Naive B cell (primary cell): ENCODE measurements at regions not wholly inside any gene's neighbourhood (a gene's known extent, or its start where the extent isn't known, plus 50 kb on each side); places are given as distances from the start of the nearest gene placed in this dataset.

Source experiments
- ATAC-seq, 2 donors: fragments of 150-1000 bp; cut with Tn5 transposase; 2 replicates each; pipeline ENCODE4 v1.10.0; 2021; ENCODE audit warnings: low read depth in 2 of 2, mild to moderate bottlenecking in 2 of 2, moderate library complexity in 2 of 2
- DNase-seq: peaks from one replicate; pipeline ENCODE4 v3.0.0; 2022
- H3K27ac Mint-ChIP-seq, 6 donors: one replicate each; pipeline ENCODE4 v1.8.0; 2020 to 2022; ENCODE audit warnings: mild to moderate bottlenecking in 6 of 6, mixed read lengths in 6 of 6, moderate library complexity in 5 of 6, inconsistent platforms in 2 of 6
- H3K27me3 Mint-ChIP-seq, 3 donors: one replicate each; pipeline ENCODE4 v1.8.0; 2021 to 2022; ENCODE audit warnings: mixed read lengths in 3 of 3, mild to moderate bottlenecking in 1 of 3
- H3K36me3 Mint-ChIP-seq, 2 donors: one replicate each; pipeline ENCODE4 v1.8.0; 2020 to 2022; ENCODE audit warnings: mixed read lengths in 2 of 2, inconsistent platforms in 1 of 2, mild to moderate bottlenecking in 1 of 2
- H3K4me1 Mint-ChIP-seq, 3 donors: one replicate each; pipeline ENCODE4 v1.8.0; 2020 to 2022; ENCODE audit warnings: mixed read lengths in 3 of 3, inconsistent platforms in 1 of 3, mild to moderate bottlenecking in 1 of 3, moderate library complexity in 1 of 3
- H3K4me3 Mint-ChIP-seq, 8 donors: one replicate each; pipeline ENCODE4 v1.8.0; 2020 to 2022; ENCODE audit warnings: mild to moderate bottlenecking in 8 of 8, mixed read lengths in 8 of 8, moderate library complexity in 8 of 8, inconsistent platforms in 2 of 8
- H3K9me3 Mint-ChIP-seq, 7 donors: one replicate each; pipeline ENCODE4 v1.8.0; 2020 to 2022; ENCODE audit warnings: mixed read lengths in 7 of 7, mild to moderate bottlenecking in 5 of 7, inconsistent platforms in 2 of 7, moderate library complexity in 1 of 7

- DNase-seq (no peak), ATAC-seq (no peak)
- Mint-ChIP-seq H3K36me3 (peaks cover 8 to 21% of the 10 kb centered on the region in 2 donors), H3K4me3 (no peak overlapping the region), H3K27ac (peak overlapping the region in 2 of 6 donors; percentile 53 to 58), H3K4me1 (peaks cover 7 to 9% (median 8%) of the 10 kb centered on the region in 3 donors), H3K27me3 (no peaks in the 10 kb centered on the region), H3K9me3 (no peaks in the 10 kb centered on the region)
Measured at GRCh38 chr7:22962775-22963350, 51.1 kb downstream of the HYCC1 start.

DNA sequence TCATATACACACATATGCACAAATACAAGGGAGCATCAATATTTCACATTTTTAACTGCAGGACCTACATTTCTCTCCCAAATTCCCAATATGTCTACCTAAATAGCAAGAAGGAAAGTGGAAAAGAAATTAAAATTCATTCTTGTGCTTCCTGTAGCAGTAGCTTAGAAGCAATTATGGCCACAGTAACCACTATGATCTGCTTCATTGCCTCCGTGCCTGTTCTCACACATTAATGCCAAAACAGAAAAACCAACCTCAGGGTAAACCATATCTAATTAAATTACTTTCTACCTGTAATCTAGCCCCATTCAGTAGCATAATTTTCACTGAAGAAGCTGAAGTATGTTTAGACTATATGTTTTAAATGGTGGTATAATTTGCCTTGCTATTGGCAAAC lies 55.2 kb downstream of the HYCC1 start:
- no peak overlapping the region for H3K4me3 Mint-ChIP-seq
- no peaks in the 10 kb centered on the region for H3K9me3 Mint-ChIP-seq
- H3K36me3 Mint-ChIP-seq, result peaks cover 13 to 17% of the 10 kb centered on the region in 2 donors
- peaks cover 7 to 9% (median 8%) of the 10 kb centered on the region in 3 donors for H3K4me1 Mint-ChIP-seq
- no peaks in the 10 kb centered on the region for H3K27me3 Mint-ChIP-seq
- no peak for ATAC-seq
- H3K27ac Mint-ChIP-seq, result peak overlapping the region in 3 of 6 donors; percentile 18 to 59 (median 48)
- DNase-seq, result no peak

GRCh38 chr7:22954251-22954650 lies 59.7 kb downstream of the HYCC1 start:
- H3K4me1 Mint-ChIP-seq, result peaks cover 7 to 8% (median 7%) of the 10 kb centered on the region in 3 donors

DNA sequence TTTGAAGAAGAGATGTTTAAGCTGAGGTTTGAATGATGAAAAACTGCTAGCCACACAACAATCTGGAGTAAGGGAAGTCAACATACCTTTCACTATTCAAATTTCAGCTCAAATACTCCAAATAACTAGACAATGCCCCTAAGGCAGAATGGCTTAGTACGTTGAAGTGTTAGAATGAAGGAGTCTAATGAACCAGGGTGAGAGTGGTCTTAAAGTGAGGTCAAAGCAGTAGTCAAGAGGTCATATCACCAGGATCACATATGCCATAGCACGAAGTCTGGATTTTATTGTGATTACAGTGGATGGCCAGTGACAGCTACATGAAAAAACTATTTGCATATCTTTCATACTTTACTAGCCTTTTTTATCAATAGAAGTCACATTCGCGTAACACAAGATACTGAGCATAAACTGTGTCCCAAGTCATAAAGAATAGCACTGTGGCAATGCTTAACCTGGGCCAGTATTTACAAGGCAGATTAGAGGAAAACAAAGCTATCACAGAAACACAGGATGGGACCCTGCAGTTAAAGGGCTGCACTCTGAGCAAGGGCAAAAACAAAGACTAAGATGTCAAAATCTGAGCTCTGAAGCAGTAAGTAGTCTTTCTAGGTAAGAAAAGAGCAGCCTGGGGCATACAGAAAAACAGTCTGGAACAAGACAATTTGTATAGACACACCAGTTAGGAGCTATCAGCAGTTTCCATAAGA lies 61.5 kb downstream of the HYCC1 start:
- no peaks in the 10 kb centered on the region for H3K9me3 Mint-ChIP-seq
- peaks cover 0 to 9% of the 10 kb centered on the region in 2 donors for H3K36me3 Mint-ChIP-seq
- DNase-seq (no peak), ATAC-seq (no peak)
- H3K4me3 Mint-ChIP-seq, result no peak overlapping the region
- peak overlapping the region in 2 of 6 donors; percentile 55 to 65 for H3K27ac Mint-ChIP-seq
- no peaks in the 10 kb centered on the region for H3K4me1 Mint-ChIP-seq
- H3K27me3 Mint-ChIP-seq, result no peaks in the 10 kb centered on the region

More at GRCh38 chr7:22954251-22954650, 59.7 kb downstream of the HYCC1 start:
- Mint-ChIP-seq H3K4me3 (no peak overlapping the region), H3K36me3 (peaks cover 0 to 12% of the 10 kb centered on the region in 2 donors), H3K27me3 (no peaks in the 10 kb centered on the region), H3K27ac (no peak overlapping the region), H3K9me3 (no peaks in the 10 kb centered on the region)
- ATAC-seq, result no peak
- DNase-seq, result no peak

DNA sequence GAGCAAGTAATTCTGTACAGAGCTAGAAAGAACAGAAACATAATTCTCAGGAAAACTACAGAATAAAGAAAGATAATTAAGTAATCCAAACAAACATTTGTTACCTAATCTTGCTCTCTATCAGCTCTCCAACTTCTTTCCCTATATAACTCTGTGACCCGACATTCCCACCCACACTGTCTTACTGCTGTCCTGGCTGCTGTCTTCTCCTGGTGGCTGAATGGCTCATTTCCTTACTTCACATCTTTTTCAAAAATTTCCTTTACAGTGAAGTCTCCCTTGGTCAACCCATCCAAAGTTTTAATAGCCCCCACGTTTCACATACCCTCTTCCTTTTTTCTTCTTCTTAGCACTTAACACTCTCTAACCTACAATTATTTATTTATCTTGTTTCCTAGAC lies 64.0 kb downstream of the HYCC1 start:
- DNase-seq (no peak), ATAC-seq (no peak)
- peak overlapping the region in 2 of 6 donors; percentile 5 to 8 for H3K27ac Mint-ChIP-seq
- no peaks in the 10 kb centered on the region for H3K27me3 Mint-ChIP-seq
- H3K9me3 Mint-ChIP-seq, result no peaks in the 10 kb centered on the region
- no peak overlapping the region for H3K4me3 Mint-ChIP-seq
- peaks cover 0 to 4% of the 10 kb centered on the region in 2 donors for H3K36me3 Mint-ChIP-seq
- H3K4me1 Mint-ChIP-seq, result no peaks in the 10 kb centered on the region

DNA sequence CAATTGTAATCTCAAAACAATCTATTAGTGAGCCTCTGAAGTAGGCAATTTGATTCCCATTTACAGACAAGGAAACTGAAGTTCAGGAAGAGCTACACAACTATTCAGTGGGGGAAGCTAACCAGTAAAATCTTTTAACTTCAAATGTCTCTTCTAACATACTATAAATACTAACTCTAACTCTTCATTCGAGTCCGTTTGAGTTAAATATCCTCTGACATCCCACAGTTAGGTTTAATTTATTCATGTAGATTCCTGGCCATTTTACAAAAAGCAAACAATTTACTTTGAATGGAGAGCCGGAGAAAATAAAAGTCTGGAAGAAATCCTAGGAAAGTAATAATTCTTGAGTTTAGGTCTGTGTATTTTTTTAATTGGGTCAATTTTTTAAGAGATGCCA lies 64.7 kb downstream of the HYCC1 start:
- H3K27me3 Mint-ChIP-seq, result no peaks in the 10 kb centered on the region
- no peak for DNase-seq
- H3K9me3 Mint-ChIP-seq, result no peaks in the 10 kb centered on the region
- H3K36me3 Mint-ChIP-seq, result peaks cover 0 to 9% of the 10 kb centered on the region in 2 donors
- no peak overlapping the region for H3K4me3 Mint-ChIP-seq
- H3K4me1 Mint-ChIP-seq, result no peaks in the 10 kb centered on the region
- no peak overlapping the region for H3K27ac Mint-ChIP-seq
- ATAC-seq, result no peak

DNA sequence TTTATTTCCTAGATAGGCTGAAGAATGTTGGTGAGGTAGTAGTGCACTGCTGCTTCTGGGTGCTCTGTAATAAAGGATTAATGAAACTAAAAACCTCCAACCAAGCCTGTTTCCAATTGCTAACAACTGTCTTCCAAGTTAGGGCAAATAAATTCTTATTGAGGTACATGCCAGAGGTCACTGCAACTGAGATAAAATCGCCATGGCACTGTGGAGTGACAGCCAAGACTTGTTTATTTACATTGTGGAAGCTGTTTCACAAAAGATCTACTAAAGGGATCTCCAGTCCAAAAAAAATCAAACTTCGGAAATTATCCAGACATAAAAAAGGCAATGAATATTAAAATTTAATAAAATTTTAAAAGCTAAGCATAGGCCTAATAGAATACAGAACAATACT lies 65.2 kb downstream of the HYCC1 start:
- no peaks in the 10 kb centered on the region for H3K9me3 Mint-ChIP-seq
- peak overlapping the region in 1 of 6 donors; percentile 60 for H3K27ac Mint-ChIP-seq
- H3K36me3 Mint-ChIP-seq, result peaks cover 0 to 9% of the 10 kb centered on the region in 2 donors
- DNase-seq (no peak), ATAC-seq (no peak)
- H3K4me3 Mint-ChIP-seq, result no peak overlapping the region
- H3K27me3 Mint-ChIP-seq, result no peaks in the 10 kb centered on the region
- H3K4me1 Mint-ChIP-seq, result no peaks in the 10 kb centered on the region

DNA sequence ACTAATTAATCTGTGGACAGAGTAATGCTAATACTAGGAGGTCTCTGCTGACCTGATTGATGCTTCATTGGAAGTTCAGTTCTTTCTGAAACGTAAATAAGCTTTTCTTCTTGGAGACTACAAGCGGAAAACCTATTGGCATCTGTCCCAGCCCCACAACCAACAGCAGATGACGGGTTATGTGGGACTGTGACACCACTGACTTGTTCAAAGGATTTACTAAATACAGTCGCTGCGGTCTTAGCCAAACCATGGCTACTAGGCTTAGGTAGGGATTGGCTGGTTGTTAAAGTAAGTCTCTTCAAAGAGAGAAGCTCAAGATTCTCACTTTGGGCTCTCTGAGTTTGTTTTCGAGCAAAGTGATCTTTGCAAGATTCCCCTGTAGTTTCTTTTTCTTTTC lies 68.3 kb downstream of the HYCC1 start:
- Mint-ChIP-seq H3K9me3 (no peaks in the 10 kb centered on the region), H3K4me1 (no peaks in the 10 kb centered on the region), H3K4me3 (no peak overlapping the region), H3K27ac (no peak overlapping the region), H3K27me3 (no peaks in the 10 kb centered on the region), H3K36me3 (peaks cover 0 to 9% of the 10 kb centered on the region in 2 donors)
- ATAC-seq (no peak), DNase-seq (no peak)

GRCh38 chr7:22944510-22944909 lies 69.4 kb downstream of the HYCC1 start:
- H3K27ac Mint-ChIP-seq, result no peak overlapping the region
- H3K9me3 Mint-ChIP-seq, result no peaks in the 10 kb centered on the region
- ATAC-seq, result no peak
- H3K4me3 Mint-ChIP-seq, result no peak overlapping the region
- no peaks in the 10 kb centered on the region for H3K4me1 Mint-ChIP-seq
- no peaks in the 10 kb centered on the region for H3K27me3 Mint-ChIP-seq
- H3K36me3 Mint-ChIP-seq, result peaks cover 0 to 9% of the 10 kb centered on the region in 2 donors
- DNase-seq, result no peak

GRCh38 chr7:22944022-22944421 lies 69.9 kb downstream of the HYCC1 start:
- H3K36me3 Mint-ChIP-seq, result peaks cover 0 to 9% of the 10 kb centered on the region in 2 donors

GRCh38 chr7:22942191-22942590 lies 71.7 kb downstream of the HYCC1 start:
- ATAC-seq, result no peak
- no peak overlapping the region for H3K27ac Mint-ChIP-seq
- no peaks in the 10 kb centered on the region for H3K27me3 Mint-ChIP-seq
- H3K4me3 Mint-ChIP-seq, result no peak overlapping the region
- no peaks in the 10 kb centered on the region for H3K4me1 Mint-ChIP-seq
- peaks cover 0 to 9% of the 10 kb centered on the region in 2 donors for H3K36me3 Mint-ChIP-seq
- no peak for DNase-seq
- no peaks in the 10 kb centered on the region for H3K9me3 Mint-ChIP-seq

More at GRCh38 chr7:22944022-22944421, 69.9 kb downstream of the HYCC1 start:
- ATAC-seq (no peak), DNase-seq (no peak)
- Mint-ChIP-seq H3K4me1 (no peaks in the 10 kb centered on the region), H3K27ac (no peak overlapping the region), H3K9me3 (no peaks in the 10 kb centered on the region), H3K4me3 (no peak overlapping the region), H3K27me3 (no peaks in the 10 kb centered on the region)

DNA sequence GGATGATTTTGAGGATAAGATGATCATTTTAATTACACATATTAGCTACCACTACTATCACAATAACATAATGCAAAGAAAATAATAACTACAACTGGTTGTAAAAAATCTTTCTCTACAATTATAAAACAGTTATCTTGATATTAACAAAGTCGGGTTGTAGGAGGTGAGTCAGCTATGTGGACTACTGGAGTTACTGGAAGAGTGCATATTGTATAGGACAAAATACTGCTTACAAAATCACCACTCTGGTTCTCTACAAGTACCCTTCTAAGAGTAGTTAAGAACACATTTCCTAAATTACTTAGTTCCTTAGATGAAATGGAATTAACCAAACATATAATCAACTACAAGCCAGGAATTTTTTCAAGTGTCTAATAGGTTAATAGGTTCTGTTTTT lies 74.1 kb downstream of the HYCC1 start:
- Mint-ChIP-seq H3K4me1 (no peaks in the 10 kb centered on the region), H3K4me3 (no peak overlapping the region), H3K27ac (no peak overlapping the region), H3K36me3 (peaks cover 0 to 4% of the 10 kb centered on the region in 2 donors), H3K9me3 (no peaks in the 10 kb centered on the region), H3K27me3 (no peaks in the 10 kb centered on the region)
- no peak for DNase-seq
- no peak for ATAC-seq

DNA sequence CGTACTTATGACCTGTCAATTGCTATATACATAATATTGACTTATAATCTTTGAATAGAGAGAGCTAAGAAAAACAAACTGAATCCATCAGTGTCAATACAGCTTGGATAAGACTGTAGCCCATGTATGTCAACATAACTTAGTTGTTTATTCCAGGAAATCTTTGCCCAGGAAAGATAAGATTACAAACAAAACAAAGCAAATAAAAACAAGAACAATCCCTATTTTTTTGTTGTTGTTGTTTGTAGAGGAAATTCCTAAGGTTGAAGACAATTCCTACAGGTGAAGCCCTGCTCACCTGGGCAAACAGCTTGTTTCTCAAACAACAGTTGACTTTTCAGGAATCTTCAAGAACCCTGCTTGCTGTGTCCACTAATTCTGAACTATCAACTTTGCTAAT lies 76.0 kb downstream of the HYCC1 start:
- H3K4me3 Mint-ChIP-seq, result no peak overlapping the region
- no peak for DNase-seq
- H3K27me3 Mint-ChIP-seq, result no peaks in the 10 kb centered on the region
- H3K4me1 Mint-ChIP-seq, result no peaks in the 10 kb centered on the region
- peak overlapping the region in 2 of 6 donors; percentile 59 to 91 for H3K27ac Mint-ChIP-seq
- no peak for ATAC-seq
- no peaks in the 10 kb centered on the region for H3K9me3 Mint-ChIP-seq
- H3K36me3 Mint-ChIP-seq, result no peaks in the 10 kb centered on the region

- no peaks in the 10 kb centered on the region for H3K4me1 Mint-ChIP-seq
- ATAC-seq (no peak), DNase-seq (no peak)
- H3K27me3 Mint-ChIP-seq, result no peaks in the 10 kb centered on the region
- peak overlapping the region in 3 of 6 donors; percentile 2 to 64 (median 22) for H3K27ac Mint-ChIP-seq
- no peaks in the 10 kb centered on the region for H3K36me3 Mint-ChIP-seq
- H3K4me3 Mint-ChIP-seq, result no peak overlapping the region
- peaks cover 0 to 5% (median 0%) of the 10 kb centered on the region in 7 donors for H3K9me3 Mint-ChIP-seq
Measured at GRCh38 chr7:22936246-22936645, 77.7 kb downstream of the HYCC1 start.
